ENCODE measurements at regions not wholly inside any gene's neighbourhood (a gene's known extent, or its start where the extent isn't known, plus 50 kb on each side); places are given as distances from the start of the nearest gene placed in this dataset.
A peak's percentile ranks its signal among the peaks of the same experiment; 100 is the strongest.
"Not testable (repeated sequence)": the region's sequence is repeated elsewhere in the genome, so short reads cannot be mapped to it uniquely, and the experiment has no call there.

DNA sequence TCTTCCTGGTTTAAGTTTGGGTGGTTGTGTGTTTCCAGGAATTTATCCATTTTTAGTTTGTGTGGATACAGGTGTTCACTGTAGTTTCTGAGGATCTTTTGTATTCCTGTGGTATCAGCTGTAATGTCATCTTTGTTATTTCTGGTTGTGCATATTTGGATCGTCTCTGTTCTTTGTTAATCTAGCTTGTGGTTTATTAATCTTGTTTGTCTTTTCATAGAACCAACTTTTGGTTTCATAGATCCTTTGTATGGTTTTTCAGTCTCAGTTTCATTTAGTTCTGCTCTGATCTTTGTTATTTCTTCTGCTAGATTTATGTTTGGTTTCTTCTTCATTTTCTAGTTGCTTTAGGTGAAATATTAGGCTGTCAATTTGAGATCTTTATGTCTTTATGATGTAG lies 202.4 kb upstream of the ZSWIM2 start:
- no peak overlapping the region for H3K4me3 Mint-ChIP-seq
- no peaks in the 10 kb centered on the region for H3K36me3 Mint-ChIP-seq (ENCODE audit: insufficient read depth)
- ATAC-seq: no peak
- H3K27me3 Mint-ChIP-seq (ENCODE audit: low read depth): no peaks in the 10 kb centered on the region
- DNase-seq: no peak
- no peaks in the 10 kb centered on the region for H3K4me1 Mint-ChIP-seq (ENCODE audit: low read depth)
- no peaks in the 10 kb centered on the region for H3K9me3 Mint-ChIP-seq

DNA sequence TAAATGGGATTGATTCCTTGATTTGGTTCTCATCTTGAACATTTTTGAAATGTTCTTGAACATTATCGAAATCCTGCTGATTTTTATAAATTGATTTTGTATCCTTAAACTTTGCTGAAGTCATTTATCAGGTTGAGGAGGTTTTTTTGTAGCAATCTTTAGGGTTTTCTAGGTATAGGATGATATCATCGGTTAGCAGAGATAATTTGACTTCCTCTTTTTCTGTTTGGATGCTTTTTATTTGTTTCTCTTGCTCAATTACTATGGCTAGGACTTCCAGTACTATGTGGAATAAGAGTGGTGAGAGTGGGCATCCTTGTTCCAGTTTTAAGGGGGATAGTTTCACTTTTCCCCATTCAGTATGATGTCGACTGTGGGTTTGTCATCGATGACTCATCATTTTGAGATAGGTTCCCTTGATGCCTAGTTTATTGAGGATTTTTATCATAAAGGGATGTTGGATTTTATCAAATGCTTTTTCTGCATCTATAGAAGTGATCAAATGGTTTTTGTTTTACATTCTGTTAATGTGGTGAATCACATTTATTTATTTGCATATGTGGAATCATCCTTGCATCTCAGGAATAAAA lies 201.5 kb upstream of the ZSWIM2 start:
- Mint-ChIP-seq H3K27me3 (ENCODE audit: low read depth) (no peaks in the 10 kb centered on the region), H3K4me3 (no peak overlapping the region), H3K9me3 (no peaks in the 10 kb centered on the region), H3K36me3 (ENCODE audit: insufficient read depth) (no peaks in the 10 kb centered on the region), H3K4me1 (ENCODE audit: low read depth) (no peaks in the 10 kb centered on the region)
- no peak for DNase-seq
- ATAC-seq: no peak

- H3K4me3 Mint-ChIP-seq: no peak overlapping the region
- no peaks in the 10 kb centered on the region for H3K27me3 Mint-ChIP-seq (ENCODE audit: low read depth)
- no peaks in the 10 kb centered on the region for H3K36me3 Mint-ChIP-seq (ENCODE audit: insufficient read depth)
- DNase-seq (no peak), ATAC-seq (no peak)
- no peaks in the 10 kb centered on the region for H3K4me1 Mint-ChIP-seq (ENCODE audit: low read depth)
- peaks cover 4% of the 10 kb centered on the region for H3K9me3 Mint-ChIP-seq
Observed at GRCh38 chr2:187037310-187037709, 188.3 kb upstream of the ZSWIM2 start.

DNA sequence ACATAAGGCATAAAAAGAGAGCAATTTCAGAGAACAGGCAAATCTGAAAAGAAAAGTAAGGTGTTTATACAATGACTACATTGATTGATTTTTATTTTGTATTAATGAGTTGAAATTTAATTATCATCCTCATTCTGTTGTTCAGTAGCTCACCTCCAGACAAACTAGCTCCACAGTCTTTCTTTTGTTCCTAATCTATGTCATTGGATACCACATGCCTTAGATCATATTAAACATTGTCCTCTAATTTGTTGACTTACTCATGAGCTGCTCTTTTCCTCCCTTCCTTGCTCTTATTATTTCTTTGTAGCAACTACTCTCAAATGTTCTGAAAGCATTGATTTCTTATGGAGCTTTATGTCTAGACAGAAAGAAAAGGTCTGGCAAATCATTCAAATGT lies 185.5 kb upstream of the ZSWIM2 start:
- ATAC-seq: no peak
- no peak for DNase-seq
- H3K36me3 Mint-ChIP-seq (ENCODE audit: insufficient read depth): no peaks in the 10 kb centered on the region
- H3K9me3 Mint-ChIP-seq: peaks cover 8% of the 10 kb centered on the region
- no peak overlapping the region for H3K4me3 Mint-ChIP-seq
- H3K4me1 Mint-ChIP-seq (ENCODE audit: low read depth): no peaks in the 10 kb centered on the region
- no peaks in the 10 kb centered on the region for H3K27me3 Mint-ChIP-seq (ENCODE audit: low read depth)

GRCh38 chr2:187024739-187025138 lies 175.8 kb upstream of the ZSWIM2 start:
- ATAC-seq (no peak), DNase-seq (no peak)
- Mint-ChIP-seq H3K27me3 (ENCODE audit: low read depth) (no peaks in the 10 kb centered on the region), H3K9me3 (peaks cover 13% of the 10 kb centered on the region), H3K36me3 (ENCODE audit: insufficient read depth) (no peaks in the 10 kb centered on the region), H3K4me3 (no peak overlapping the region), H3K4me1 (ENCODE audit: low read depth) (no peaks in the 10 kb centered on the region)

GRCh38 chr2:187023996-187024395 lies 175.0 kb upstream of the ZSWIM2 start:
- H3K9me3 Mint-ChIP-seq: peaks cover 13% of the 10 kb centered on the region
- H3K4me3 Mint-ChIP-seq; ATAC-seq; H3K27me3 Mint-ChIP-seq (ENCODE audit: low read depth); H3K4me1 Mint-ChIP-seq (ENCODE audit: low read depth); H3K36me3 Mint-ChIP-seq (ENCODE audit: insufficient read depth); DNase-seq: not testable (repeated sequence)

- DNase-seq (no peak), ATAC-seq (no peak)
- no peaks in the 10 kb centered on the region for H3K9me3 Mint-ChIP-seq
- no peaks in the 10 kb centered on the region for H3K27me3 Mint-ChIP-seq (ENCODE audit: low read depth)
- H3K4me1 Mint-ChIP-seq (ENCODE audit: low read depth): no peaks in the 10 kb centered on the region
- no peaks in the 10 kb centered on the region for H3K36me3 Mint-ChIP-seq (ENCODE audit: insufficient read depth)
- H3K4me3 Mint-ChIP-seq: no peak overlapping the region
Observed at GRCh38 chr2:187017438-187017837, 168.5 kb upstream of the ZSWIM2 start.

DNA sequence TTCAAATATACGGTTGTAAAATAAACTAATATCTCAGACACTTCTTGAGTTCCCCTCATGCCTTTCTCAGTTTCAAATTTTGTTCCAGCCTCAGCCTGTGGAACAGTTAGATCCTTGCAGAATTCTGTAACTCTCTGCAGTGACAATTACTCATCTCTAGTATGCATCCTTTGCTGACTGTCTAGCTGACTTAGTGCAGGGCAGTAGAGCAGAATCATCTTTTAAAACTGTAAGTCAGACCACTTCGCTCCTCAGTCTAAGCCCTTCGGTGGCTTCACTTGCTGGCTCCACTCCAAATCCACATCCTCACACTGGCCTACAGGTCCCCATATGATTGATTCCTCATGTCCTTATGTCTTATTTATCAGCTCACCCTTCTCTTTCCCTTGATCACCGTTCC lies 164.1 kb upstream of the ZSWIM2 start:
- no peaks in the 10 kb centered on the region for H3K36me3 Mint-ChIP-seq (ENCODE audit: insufficient read depth)
- no peak overlapping the region for H3K4me3 Mint-ChIP-seq
- H3K27me3 Mint-ChIP-seq (ENCODE audit: low read depth): no peaks in the 10 kb centered on the region
- DNase-seq: no peak
- H3K9me3 Mint-ChIP-seq: no peaks in the 10 kb centered on the region
- H3K4me1 Mint-ChIP-seq (ENCODE audit: low read depth): no peaks in the 10 kb centered on the region
- ATAC-seq: no peak

GRCh38 chr2:187011206-187011832 lies 162.3 kb upstream of the ZSWIM2 start:
- DNase-seq: no peak
- ATAC-seq: no peak
- H3K36me3 Mint-ChIP-seq (ENCODE audit: insufficient read depth): no peaks in the 10 kb centered on the region
- H3K27me3 Mint-ChIP-seq (ENCODE audit: low read depth): no peaks in the 10 kb centered on the region
- H3K4me1 Mint-ChIP-seq (ENCODE audit: low read depth): no peaks in the 10 kb centered on the region
- no peaks in the 10 kb centered on the region for H3K9me3 Mint-ChIP-seq
- no peak overlapping the region for H3K4me3 Mint-ChIP-seq

DNA sequence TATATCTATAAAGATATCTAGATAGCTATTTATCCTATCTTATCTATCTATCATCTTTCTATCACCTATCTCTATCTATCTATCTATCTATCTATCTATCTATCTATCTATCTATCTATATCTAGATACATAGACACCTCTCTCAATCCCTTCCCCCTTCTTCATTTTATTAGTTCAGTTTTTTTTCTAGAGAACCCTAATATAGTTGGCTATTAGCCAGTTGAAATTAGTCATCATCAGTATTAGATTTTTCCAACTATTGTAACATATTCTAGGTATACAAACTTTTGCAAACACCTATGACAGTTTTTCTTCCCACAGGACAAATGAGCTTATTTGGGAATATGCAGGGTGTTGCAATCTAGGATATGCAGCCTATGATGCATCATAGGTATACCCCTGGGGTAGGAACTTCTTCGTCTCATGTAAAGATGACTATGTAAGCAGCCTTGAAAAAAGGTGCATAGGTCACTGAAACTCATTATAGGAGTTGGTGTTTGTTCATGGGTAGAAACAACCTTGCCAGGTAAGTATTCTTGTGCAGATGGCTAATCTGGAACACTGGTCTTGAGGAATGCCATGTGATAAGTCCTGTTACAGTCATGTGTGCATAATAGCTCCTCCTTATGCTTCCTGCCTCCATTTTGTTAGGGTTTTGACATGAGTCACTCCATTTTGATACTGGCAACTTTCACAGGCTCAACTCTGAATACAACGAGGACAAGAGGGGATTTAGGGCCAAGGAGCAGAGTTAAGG lies 160.7 kb upstream of the ZSWIM2 start:
- ATAC-seq (no peak), DNase-seq (no peak)
- Mint-ChIP-seq H3K4me3 (no peak overlapping the region), H3K4me1 (ENCODE audit: low read depth) (no peaks in the 10 kb centered on the region), H3K9me3 (no peaks in the 10 kb centered on the region), H3K36me3 (ENCODE audit: insufficient read depth) (no peaks in the 10 kb centered on the region), H3K27me3 (ENCODE audit: low read depth) (no peaks in the 10 kb centered on the region)

- ATAC-seq (no peak), DNase-seq (no peak)
- H3K9me3 Mint-ChIP-seq: peaks cover under 1% of the 10 kb centered on the region
- H3K36me3 Mint-ChIP-seq (ENCODE audit: insufficient read depth): no peaks in the 10 kb centered on the region
- no peaks in the 10 kb centered on the region for H3K27me3 Mint-ChIP-seq (ENCODE audit: low read depth)
- H3K4me3 Mint-ChIP-seq: no peak overlapping the region
- no peaks in the 10 kb centered on the region for H3K4me1 Mint-ChIP-seq (ENCODE audit: low read depth)
Observed at GRCh38 chr2:187008111-187008510, 159.1 kb upstream of the ZSWIM2 start.

- ATAC-seq (no peak), DNase-seq (no peak)
- Mint-ChIP-seq H3K9me3 (peaks cover 4% of the 10 kb centered on the region), H3K4me1 (ENCODE audit: low read depth) (no peaks in the 10 kb centered on the region), H3K27me3 (ENCODE audit: low read depth) (no peaks in the 10 kb centered on the region), H3K4me3 (no peak overlapping the region), H3K36me3 (ENCODE audit: insufficient read depth) (no peaks in the 10 kb centered on the region)
Observed at GRCh38 chr2:187003611-187004010, 154.6 kb upstream of the ZSWIM2 start.

GRCh38 chr2:187003038-187003554 lies 154.1 kb upstream of the ZSWIM2 start:
- no peak for DNase-seq
- Mint-ChIP-seq H3K27me3 (ENCODE audit: low read depth) (no peaks in the 10 kb centered on the region), H3K36me3 (ENCODE audit: insufficient read depth) (no peaks in the 10 kb centered on the region), H3K9me3 (peaks cover 4% of the 10 kb centered on the region), H3K4me1 (ENCODE audit: low read depth) (no peaks in the 10 kb centered on the region), H3K4me3 (no peak overlapping the region)
- peak in 1 of 2 donors; percentile 37 for ATAC-seq

- no peak for ATAC-seq
- Mint-ChIP-seq H3K4me3 (no peak overlapping the region), H3K9me3 (peaks cover 4% of the 10 kb centered on the region), H3K27me3 (ENCODE audit: low read depth) (no peaks in the 10 kb centered on the region), H3K4me1 (ENCODE audit: low read depth) (no peaks in the 10 kb centered on the region), H3K36me3 (ENCODE audit: insufficient read depth) (no peaks in the 10 kb centered on the region)
- no peak for DNase-seq
Observed at GRCh38 chr2:187002242-187002641, 153.3 kb upstream of the ZSWIM2 start.

- no peak for ATAC-seq
- Mint-ChIP-seq H3K4me3 (no peak overlapping the region), H3K4me1 (ENCODE audit: low read depth) (no peaks in the 10 kb centered on the region), H3K27me3 (ENCODE audit: low read depth) (no peaks in the 10 kb centered on the region), H3K36me3 (ENCODE audit: insufficient read depth) (no peaks in the 10 kb centered on the region), H3K9me3 (peaks cover 4% of the 10 kb centered on the region)
- DNase-seq: no peak
Observed at GRCh38 chr2:187001248-187001647, 152.3 kb upstream of the ZSWIM2 start.
